GM06990 (cell line): ENCODE measurements at regions not wholly inside any gene's neighbourhood (a gene's known extent, or its start where the extent isn't known, plus 50 kb on each side); places are given as distances from the start of the nearest gene placed in this dataset.
A peak's percentile ranks its signal among the peaks of the same experiment; 100 is the strongest.

Source experiments
- DNase-seq: peaks from one replicate; pipeline ENCODE4 v3.0.0-alpha.2; 2011; ENCODE audit not compliant: insufficient read length; ENCODE audit errors: extremely low read depth
- H3K27me3 ChIP-seq: replicated peaks from 2 replicates; pipeline ENCODE4 v1.6.0; 2011; ENCODE audit warnings: low read length; ENCODE audit not compliant: control insufficient read depth, insufficient read depth
- H3K36me3 ChIP-seq: 2 replicates; pipeline ENCODE4 v1.5.1; 2011; ENCODE audit warnings: low read length; ENCODE audit not compliant: control insufficient read depth, insufficient read depth
- H3K4me3 ChIP-seq: replicated peaks from 2 replicates; pipeline ENCODE4 v1.5.1; 2011; ENCODE audit warnings: low read depth, mild to moderate bottlenecking, control low read depth, low read length
- TF ChIP-seq, protein P1 (sequence below): IDR thresholded peaks from 2 replicates; pipeline ENCODE4 v1.5.1; 2011; ENCODE audit warnings: low read length, control low read depth, mild to moderate bottlenecking, inconsistent platforms; ENCODE audit not compliant: insufficient read depth, poor library complexity, severe bottlenecking

- no peak for DNase-seq
- TF ChIP-seq, protein P1, sequence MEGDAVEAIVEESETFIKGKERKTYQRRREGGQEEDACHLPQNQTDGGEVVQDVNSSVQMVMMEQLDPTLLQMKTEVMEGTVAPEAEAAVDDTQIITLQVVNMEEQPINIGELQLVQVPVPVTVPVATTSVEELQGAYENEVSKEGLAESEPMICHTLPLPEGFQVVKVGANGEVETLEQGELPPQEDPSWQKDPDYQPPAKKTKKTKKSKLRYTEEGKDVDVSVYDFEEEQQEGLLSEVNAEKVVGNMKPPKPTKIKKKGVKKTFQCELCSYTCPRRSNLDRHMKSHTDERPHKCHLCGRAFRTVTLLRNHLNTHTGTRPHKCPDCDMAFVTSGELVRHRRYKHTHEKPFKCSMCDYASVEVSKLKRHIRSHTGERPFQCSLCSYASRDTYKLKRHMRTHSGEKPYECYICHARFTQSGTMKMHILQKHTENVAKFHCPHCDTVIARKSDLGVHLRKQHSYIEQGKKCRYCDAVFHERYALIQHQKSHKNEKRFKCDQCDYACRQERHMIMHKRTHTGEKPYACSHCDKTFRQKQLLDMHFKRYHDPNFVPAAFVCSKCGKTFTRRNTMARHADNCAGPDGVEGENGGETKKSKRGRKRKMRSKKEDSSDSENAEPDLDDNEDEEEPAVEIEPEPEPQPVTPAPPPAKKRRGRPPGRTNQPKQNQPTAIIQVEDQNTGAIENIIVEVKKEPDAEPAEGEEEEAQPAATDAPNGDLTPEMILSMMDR: no peak
- no peaks in the 10 kb centered on the region; the same call in 1 of the 2 replicates for H3K27me3 ChIP-seq
Observed at GRCh38 chr6:45742591-45742990, 273.1 kb downstream of the CLIC5 start.

DNA sequence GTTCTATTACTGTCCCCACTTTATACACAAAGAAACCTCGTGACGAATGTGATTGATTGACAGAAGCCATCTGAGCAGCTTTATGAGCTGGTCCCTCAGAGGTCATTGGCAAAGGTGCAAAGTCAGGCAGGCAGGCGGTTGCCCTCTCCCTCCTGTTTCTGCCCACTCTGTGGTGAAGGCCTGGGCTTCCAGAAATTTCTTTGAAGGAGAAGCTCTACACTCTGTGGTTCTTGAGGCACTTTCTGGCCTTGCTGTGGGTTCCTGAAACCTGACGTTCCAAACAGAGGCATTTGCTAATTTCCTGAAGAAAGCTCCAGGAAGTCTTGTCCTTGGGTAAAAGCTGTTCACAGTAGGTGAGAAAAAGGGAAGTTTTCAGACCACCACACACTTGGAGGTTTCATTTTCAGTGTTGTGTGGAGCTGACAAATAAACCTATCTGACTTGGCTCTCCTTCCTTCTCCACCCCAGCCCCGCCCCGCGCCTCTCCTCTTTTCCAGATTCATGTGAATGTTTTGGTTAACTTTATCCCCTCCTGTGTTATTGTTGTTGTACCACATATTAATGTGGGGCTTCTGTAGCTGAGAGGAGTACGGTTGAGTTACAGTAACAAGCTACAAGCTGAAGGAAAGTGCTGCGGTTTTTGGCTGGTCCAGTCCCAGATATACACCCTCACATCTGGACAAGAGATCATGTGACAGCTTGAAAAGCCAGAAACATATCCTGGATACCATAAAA is 274.1 kb downstream of the CLIC5 start:
- Histone ChIP-seq H3K4me3 (no peak overlapping the region), H3K36me3 (no peaks in the 10 kb centered on the region), H3K27me3 (no peaks in the 10 kb centered on the region; the same call in 1 of the 2 replicates)
- TF ChIP-seq, protein P1: no peak
- no peak for DNase-seq

More at GRCh38 chr6:45742591-45742990, 273.1 kb downstream of the CLIC5 start:
- no peaks in the 10 kb centered on the region for H3K36me3 ChIP-seq
- H3K4me3 ChIP-seq: no peak overlapping the region

GRCh38 chr6:45739058-45739457 is 276.6 kb downstream of the CLIC5 start:
- Histone ChIP-seq H3K36me3 (no peaks in the 10 kb centered on the region), H3K4me3 (no peak overlapping the region), H3K27me3 (no peaks in the 10 kb centered on the region; the same call in 1 of the 2 replicates)
- TF ChIP-seq, protein P1: no peak
- DNase-seq: no peak

DNA sequence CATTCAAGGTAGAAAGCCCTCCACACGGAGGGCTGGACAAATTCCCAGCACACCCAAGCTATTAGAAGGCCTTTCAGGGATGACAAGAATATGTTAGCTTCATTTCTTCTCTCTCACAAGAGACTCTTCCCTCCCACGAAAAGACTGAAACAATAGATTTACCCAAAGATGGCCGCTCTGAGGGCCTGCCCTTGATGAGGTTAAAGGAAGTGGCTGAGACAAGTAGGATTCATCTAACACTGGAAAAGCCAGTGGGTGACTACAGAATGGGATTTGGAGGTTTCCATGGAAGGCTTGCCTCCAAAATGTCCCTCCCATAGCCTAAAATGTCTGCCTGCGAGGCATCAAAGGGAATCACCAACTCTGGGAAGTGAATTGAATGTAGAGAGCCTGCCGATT is 277.6 kb downstream of the CLIC5 start:
- no peaks in the 10 kb centered on the region for H3K36me3 ChIP-seq
- no peaks in the 10 kb centered on the region; the same call in 1 of the 2 replicates for H3K27me3 ChIP-seq
- TF ChIP-seq, protein P1: no peak
- DNase-seq: no peak
- H3K4me3 ChIP-seq: no peak overlapping the region

DNA sequence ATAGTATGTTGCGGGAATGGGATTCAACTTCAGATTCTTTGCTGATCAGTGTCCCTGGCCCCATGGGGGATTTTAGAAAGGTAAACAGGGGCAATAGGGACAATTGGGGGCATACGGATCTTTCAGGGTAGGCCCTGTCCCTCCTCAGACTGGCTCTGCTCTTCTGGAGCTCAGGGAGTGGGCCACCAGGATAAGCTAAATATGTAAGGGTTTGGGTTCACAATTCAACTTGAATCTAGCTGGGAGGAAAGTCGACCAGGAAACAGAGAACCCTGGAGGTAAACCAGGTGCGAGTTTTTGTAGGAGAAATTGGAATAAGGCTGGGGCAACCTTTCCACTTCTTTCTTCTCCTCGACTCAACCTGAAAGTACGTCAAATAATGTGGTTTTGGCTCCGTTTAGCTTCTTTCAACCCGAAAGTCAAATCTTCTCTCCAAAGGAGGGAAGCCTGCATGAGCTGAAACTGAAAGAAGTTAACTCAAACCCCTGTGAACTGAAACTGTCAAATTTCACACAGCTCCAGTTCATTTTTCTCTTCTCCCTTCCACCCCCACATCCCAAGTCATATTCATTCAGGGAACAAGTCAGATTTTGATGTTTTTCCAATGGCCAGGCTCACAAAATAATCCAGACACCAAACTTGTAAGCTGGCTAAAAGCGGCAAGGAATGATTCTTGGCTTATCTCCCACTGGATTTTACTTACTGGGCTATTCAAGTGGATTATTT is 278.2 kb downstream of the CLIC5 start:
- H3K27me3 ChIP-seq: no peaks in the 10 kb centered on the region; the same call in 1 of the 2 replicates
- TF ChIP-seq, protein P1: no peak
- no peaks in the 10 kb centered on the region for H3K36me3 ChIP-seq
- peak; percentile 47 for DNase-seq
- 0 out of 2 replicates have a peak overlapping the region, but pooled peaks have one; percentile 2 for H3K4me3 ChIP-seq
